Activated gamma-delta T cell (primary cell): ENCODE measurements at regions not wholly inside any gene's neighbourhood (a gene's known extent, or its start where the extent isn't known, plus 50 kb on each side); places are given as distances from the start of the nearest gene placed in this dataset.
"Not testable (repeated sequence)": the region's sequence is repeated elsewhere in the genome, so short reads cannot be mapped to it uniquely, and the experiment has no call there.

Source experiments
- DNase-seq: peaks from one replicate; lab custom pipeline; 2025; lab: John Stamatoyannopoulos, UW

DNA sequence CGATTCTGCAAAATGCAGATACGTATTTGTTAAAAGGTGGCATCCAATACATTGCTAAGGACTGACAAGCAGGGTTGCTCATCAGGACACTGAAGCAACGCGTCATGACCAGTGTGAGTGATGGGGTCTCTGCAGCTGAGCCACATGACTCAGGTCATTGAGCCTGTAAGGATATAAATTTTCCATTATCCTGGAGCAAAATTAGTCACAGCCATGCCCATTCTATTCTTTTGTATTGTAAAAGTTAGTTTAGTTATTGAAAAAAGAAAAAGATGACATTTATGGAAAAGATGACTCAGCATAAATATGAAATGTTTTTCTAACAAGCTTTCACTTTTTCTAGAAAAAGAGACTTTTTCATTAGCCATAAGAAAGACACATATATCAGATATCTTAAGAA lies 268.0 kb upstream of the TMEM132C start:
- DNase-seq = no peak

DNA sequence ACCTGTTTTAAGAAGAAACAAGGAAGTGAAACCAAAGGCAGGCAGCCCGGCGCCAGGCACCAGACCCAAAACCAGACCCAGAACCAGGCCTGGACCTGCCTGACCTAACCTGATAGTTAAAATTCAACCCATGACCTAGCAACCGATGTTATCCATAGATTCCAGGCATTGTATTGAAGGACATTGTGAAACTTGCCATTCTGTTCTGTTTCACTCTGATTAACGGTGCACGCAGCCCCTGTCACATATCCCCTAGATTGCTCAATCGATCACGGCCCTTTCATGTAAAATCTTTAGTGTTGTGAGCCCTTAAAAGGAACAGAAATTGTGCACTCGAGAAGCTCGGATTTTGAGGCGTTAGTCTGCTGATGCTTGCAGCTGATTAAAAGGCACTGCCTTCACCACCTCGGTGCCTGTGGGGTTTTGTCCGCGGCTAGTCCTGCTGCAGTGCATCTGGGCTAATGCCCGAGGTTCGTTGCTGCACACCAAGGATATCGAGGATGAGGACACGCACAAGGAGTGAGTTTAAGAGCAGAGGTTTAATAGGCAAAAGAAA lies 262.5 kb upstream of the TMEM132C start:
- no peak for DNase-seq

DNA sequence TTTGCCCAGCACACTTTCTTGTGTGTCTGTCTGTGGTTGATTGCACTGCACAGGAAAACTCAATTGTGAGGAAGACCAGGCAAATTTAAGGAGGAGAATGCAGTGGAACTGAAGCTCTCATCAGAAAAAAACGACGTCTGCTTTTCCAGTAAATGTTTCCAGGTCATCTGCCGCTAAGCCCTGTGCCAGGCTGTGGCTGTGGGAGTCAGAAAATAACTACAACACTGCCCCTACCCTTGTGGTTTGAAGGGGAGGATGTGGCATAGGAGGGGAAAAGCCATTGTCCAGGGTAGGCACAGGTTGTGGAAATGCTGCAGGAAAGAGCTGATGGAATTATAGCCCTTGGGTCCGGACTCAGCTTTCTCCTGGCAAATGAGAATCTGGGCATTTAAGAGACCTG lies 259.7 kb upstream of the TMEM132C start:
- no peak for DNase-seq

GRCh38 chr12:128008341-128008740 lies 258.6 kb upstream of the TMEM132C start:
- DNase-seq = no peak

DNA sequence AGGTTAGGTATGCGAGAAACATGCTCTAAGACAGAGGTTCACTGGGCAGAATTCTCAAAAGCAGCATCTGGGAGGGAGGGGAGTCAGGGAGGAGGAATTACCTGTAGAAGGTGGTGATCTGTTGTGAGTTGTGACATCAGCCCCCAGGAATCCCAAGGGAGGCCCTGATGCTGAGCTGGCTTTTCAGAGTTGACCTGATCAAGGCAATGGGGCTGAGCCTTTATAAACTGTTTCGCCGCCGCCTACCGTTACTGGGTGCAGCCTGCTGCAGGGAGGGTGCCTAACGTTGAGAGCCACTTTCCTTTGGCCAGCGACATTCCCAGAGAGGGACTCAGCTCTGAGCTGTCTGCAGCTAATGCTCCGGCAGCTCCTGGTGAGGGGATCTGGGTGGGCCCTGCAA lies 257.9 kb upstream of the TMEM132C start:
- no peak for DNase-seq

- DNase-seq = no peak
Observed at GRCh38 chr12:128012110-128012509, 254.9 kb upstream of the TMEM132C start.

DNA sequence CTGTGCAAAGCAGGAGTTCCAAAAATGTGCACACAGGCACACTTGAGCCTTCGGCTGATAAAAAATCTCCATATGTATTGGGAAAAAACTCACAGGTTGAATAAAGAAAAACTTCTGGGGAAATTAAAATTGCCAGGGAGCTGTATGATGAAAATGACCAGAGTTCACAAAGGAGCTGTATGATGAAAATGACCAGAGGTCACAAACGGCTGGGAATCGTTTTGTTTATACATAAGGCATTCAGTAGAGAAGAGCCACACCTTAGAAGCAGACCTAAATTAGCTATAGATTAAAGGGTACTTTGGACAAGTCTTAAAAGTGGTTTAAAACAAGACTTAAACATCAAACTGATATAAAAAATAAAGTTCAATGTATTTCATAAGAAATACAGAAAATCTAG lies 251.7 kb upstream of the TMEM132C start:
- no peak for DNase-seq

- DNase-seq = no peak
Observed at GRCh38 chr12:128018067-128018466, 248.9 kb upstream of the TMEM132C start.

DNA sequence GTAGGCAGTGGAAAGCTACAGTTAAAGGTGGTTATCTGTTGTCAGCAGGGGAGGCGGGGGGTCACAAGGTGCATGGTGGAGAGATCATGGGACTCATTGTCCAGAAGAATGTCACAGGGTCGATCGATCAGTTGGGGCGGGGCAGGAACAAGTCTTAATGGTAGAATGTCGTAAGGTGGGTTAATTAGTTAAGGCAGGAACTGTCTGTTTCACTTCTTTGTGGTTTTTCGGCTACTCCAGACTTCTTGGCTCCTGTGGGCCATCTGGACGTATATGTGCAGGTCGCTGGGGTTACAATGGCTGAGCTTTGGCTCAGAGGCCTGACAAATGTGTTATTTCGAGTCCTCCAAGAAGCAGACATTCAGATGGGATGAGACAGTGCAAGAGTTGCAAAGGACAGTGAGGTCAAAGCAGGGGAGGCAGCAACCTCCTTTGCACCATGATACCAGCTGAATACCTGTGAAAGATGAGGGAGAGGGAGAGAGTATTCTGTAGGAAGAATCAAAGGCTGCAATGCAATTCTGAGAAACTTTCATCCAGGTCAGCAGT lies 246.9 kb upstream of the TMEM132C start:
- DNase-seq = no peak

GRCh38 chr12:128021561-128021960 lies 245.4 kb upstream of the TMEM132C start:
- no peak for DNase-seq

GRCh38 chr12:128025589-128026245 lies 241.3 kb upstream of the TMEM132C start:
- no peak for DNase-seq

GRCh38 chr12:128026696-128027574 lies 240.0 kb upstream of the TMEM132C start:
- DNase-seq = no peak

GRCh38 chr12:128033473-128033872 lies 233.5 kb upstream of the TMEM132C start:
- DNase-seq = no peak

DNA sequence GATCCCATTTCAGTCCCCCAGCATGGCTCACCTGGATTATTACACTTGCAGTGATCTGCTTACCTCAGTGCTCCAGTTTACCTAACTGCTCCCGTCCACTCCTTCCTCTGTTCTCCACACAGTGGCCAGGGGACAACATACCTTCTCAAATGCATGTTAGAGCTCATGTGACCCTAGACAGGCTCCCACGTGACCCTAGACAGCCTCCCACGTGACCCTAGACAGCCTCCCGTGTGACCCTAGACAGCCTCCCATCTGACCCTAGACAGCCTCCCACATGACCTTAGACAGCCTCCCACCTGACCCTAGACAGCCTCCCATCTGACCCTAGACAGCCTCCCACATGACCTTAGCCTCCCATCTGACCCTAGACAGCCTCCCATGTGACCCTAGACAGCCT lies 226.0 kb upstream of the TMEM132C start:
- no peak for DNase-seq

DNA sequence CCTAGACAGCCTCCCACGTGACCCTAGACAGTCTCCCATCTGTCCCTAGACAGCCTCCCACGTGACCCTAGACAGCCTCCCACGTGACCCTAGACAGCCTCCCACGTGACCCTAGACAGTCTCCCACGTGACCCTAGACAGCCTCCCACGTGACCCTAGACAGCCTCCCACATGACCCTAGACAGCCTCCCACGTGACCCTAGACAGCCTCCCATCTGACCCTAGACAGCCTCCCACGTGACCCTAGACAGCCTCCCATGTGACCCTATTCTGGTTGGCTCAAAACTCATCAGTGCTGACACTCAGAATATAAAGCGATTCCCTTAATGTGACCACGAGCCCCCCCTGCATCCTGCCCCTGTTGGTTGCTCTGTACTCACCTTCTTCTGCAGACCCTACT lies 224.7 kb upstream of the TMEM132C start:
- not testable (repeated sequence) for DNase-seq

- DNase-seq = no peak
Observed at GRCh38 chr12:128042825-128043224, 224.1 kb upstream of the TMEM132C start.

DNA sequence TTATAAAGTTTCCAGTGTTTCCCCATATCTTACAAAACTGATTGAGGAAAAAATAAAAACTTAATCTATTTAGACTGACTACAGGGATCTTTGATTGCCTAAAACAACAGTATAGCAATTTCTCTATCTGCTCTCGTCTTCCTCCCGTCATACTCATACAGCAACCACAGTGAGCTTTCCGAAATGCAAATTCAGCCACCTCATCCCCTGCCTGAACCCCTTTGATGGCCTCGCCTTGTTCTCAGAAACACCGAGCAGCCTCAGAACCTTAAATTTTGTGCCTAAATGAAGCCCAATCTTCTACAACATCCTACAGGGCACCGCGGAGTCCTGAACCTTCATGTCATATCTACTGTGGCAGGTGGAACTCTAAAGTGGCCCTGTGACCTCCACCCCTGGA lies 223.7 kb upstream of the TMEM132C start:
- DNase-seq = no peak

DNA sequence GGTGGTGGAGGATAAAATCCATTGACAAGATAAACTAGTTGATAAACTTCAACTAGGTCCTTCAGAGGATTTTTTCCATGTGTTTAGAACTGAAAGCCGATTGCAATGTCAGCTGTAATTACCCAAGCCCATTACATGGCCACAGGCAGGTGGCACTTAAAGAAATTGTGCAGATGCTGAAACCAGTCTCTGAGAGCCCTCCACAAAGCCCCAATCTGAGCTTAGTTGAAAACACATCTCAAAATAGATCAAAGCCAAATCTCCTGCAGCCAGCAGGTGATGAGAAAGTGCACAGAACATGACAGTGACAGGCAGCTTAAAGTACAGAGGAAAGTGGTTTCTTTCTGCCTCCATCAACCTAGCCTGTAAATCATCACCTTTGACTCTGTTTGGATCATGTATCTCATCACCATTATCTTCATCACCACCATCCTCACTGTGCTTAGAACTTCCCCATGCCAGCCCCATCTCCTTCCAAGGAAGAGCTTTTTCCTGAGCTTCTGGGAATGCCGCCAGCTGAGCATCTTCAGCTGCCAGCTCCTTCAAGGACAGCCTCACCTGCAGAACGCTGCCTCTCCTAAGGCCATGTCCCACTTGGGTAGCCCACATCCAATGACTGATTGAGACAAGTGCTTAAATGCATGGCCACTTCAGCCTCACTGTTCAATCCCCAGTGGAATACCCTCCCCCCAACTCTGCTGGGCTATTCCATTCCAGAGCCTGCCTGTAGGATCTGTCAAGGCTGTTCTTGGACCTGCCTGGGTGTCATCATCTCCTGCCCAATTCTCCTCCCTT lies 219.5 kb upstream of the TMEM132C start:
- no peak for DNase-seq

GRCh38 chr12:128052331-128052730 lies 214.6 kb upstream of the TMEM132C start:
- DNase-seq = no peak

GRCh38 chr12:128052777-128053176 lies 214.2 kb upstream of the TMEM132C start:
- DNase-seq = no peak

DNA sequence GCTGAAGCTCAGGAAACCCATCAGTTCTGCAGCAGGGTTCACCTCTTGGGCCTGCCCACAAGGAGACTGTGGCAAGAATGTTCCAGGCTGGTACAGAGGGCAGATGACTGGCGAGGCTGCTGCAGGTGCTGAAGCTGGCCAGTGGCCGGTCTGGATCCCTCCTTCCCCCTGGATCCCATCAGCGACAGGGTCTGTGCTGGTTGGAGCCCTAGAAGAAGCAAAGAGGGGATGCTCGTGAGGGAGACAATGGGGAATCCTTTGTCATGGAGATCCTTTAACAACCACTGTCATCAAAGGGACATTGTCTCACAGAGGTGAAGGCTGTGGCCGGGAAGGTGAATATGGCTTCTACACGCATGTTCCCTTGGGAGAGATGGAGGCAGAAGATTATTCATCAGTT lies 211.4 kb upstream of the TMEM132C start:
- no peak for DNase-seq
